Retinal pigment epithelial cell (primary cell): ENCODE measurements at regions not wholly inside any gene's neighbourhood (a gene's known extent, or its start where the extent isn't known, plus 50 kb on each side); places are given as distances from the start of the nearest gene placed in this dataset.
"Not testable (repeated sequence)": the region's sequence is repeated elsewhere in the genome, so short reads cannot be mapped to it uniquely, and the experiment has no call there.

Experiments used
- DNase-seq: peaks from one replicate; pipeline ENCODE4 v3.0.0-alpha.2; 2010; ENCODE audit warnings: low read depth
- H3K4me3 ChIP-seq: 2 replicates; pipeline ENCODE4 v1.5.1; 2011; ENCODE audit warnings: mild to moderate bottlenecking, low read length, control low read depth, moderate library complexity
- TF ChIP-seq, protein P1 (sequence below): conservative IDR thresholded peaks from 2 replicates; pipeline ENCODE4 v1.5.1; 2011; ENCODE audit warnings: low read depth, low read length, control low read depth, inconsistent platforms

DNA sequence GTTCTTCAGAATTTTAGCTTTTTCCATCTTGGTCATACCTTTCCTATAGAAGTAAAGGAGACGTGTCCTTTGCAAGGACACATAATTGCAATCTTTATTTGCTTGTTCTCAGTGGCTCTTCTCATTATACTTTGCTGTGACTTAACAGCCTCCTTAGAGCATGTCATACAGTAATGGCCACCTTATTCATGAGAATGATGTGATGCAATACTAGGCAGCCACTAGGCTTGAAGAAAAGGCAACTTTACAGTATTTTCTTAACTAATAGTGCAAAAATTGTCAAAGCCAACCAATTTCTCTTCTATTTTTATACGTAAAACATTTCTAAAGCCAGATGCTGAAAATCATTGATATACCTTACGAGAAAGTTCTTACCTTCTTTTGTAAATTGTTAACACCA, 1296.8 kb upstream of the EYS start:
- no peak for DNase-seq

DNA sequence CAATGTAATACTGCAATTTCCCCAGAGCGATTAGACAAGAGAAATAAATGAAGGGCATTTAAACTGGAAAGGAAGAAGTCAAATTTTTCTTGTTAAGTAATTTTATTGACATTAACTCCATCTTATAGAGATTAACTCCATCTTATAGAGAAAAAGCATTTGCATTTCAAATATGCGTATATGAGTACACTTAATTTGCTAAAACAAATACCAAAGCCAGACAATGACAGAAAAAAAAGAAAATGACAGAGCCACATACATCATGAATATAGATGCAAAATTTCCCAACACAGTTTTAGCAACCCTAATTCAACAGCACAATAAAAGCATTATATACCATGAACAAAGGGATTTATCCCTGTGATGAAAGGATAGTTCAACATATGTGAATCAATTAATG, 1293.1 kb upstream of the EYS start:
- TF ChIP-seq, protein P1, sequence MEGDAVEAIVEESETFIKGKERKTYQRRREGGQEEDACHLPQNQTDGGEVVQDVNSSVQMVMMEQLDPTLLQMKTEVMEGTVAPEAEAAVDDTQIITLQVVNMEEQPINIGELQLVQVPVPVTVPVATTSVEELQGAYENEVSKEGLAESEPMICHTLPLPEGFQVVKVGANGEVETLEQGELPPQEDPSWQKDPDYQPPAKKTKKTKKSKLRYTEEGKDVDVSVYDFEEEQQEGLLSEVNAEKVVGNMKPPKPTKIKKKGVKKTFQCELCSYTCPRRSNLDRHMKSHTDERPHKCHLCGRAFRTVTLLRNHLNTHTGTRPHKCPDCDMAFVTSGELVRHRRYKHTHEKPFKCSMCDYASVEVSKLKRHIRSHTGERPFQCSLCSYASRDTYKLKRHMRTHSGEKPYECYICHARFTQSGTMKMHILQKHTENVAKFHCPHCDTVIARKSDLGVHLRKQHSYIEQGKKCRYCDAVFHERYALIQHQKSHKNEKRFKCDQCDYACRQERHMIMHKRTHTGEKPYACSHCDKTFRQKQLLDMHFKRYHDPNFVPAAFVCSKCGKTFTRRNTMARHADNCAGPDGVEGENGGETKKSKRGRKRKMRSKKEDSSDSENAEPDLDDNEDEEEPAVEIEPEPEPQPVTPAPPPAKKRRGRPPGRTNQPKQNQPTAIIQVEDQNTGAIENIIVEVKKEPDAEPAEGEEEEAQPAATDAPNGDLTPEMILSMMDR, result no peak
- no peak for DNase-seq
- no peak overlapping the region for H3K4me3 ChIP-seq

More for the DNA sequence above, 1296.8 kb upstream of the EYS start:
- TF ChIP-seq, protein P1, result no peak
- no peak overlapping the region for H3K4me3 ChIP-seq

DNA sequence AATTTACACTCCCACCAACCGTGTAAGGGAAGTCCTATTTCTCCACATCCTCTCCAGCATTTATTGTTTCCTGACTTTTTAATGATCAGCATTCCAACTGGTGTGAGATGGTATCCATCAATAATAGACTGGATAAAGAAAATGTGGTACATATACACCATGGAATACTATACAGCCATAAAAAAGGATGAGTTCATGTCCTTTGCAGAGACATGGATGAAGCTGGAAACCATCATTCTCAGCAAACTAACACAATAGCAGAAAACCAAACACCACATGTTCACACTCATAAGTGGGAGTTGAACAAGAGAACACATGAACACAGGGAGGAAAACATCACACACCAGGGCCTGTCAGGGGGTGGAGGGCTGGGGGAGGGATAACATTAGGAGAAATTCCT, 1290.6 kb upstream of the EYS start:
- DNase-seq, H3K4me3 ChIP-seq: not testable (repeated sequence)

DNA sequence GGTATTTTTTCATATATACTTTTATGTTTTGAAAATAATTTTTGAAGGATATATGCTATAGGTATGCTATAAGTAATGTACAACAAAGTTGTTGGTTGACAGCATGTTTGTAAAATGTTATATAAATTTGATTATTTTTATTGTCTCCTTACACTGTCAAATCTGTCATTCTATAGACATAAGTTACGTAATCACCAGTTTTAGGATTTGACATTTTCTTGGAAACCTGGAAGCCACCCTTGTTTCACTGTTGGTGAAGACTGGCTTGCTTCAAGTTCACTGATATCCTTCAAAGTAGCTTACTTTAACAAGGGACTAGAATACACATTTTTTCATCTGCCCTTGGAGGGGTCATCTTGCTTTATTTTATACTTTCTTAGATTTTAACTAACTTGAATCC, 1288.6 kb upstream of the EYS start:
- TF ChIP-seq, protein P1, result no peak
- H3K4me3 ChIP-seq, result no peak overlapping the region
- DNase-seq, result no peak

DNA sequence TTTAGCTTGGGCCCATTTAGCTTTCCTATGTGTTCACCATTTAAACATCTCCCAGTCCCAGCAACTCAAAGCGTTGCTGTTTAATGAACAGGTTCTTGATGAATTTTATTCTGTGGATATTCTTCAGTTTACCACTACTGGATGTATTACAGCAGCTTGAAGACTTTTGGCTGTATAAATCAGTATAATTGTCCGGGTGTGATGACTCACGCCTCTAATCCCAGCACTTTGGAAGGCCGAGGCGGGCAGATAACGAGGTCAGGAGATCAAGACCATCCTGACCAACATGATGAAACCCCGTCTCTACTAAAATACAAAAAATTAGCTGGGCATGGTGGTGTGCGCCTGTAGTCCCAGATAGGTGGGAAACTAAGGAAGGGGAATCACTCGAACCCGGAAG, 1286.7 kb upstream of the EYS start:
- H3K4me3 ChIP-seq, DNase-seq: not testable (repeated sequence)

DNA sequence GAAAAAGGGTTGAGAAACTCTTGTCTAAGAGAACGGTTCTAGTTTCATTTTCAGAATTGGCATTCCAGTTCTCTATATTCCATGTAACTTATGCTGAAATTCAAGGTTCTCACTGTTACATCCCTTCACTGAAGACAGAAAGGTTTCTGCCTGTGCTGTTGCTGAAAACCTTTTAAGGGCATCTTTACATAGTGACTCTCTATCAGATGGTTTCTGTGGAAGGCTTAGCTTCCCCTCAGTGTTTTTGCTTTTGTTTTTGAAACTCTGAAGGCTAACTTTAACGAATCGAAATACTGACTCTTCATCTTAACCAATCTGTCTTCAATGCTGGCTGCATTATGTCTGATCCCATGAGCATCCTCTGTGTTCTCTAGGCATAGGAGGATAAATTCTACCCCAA, 1286.2 kb upstream of the EYS start:
- no peak for DNase-seq
- no peak overlapping the region for H3K4me3 ChIP-seq

DNA sequence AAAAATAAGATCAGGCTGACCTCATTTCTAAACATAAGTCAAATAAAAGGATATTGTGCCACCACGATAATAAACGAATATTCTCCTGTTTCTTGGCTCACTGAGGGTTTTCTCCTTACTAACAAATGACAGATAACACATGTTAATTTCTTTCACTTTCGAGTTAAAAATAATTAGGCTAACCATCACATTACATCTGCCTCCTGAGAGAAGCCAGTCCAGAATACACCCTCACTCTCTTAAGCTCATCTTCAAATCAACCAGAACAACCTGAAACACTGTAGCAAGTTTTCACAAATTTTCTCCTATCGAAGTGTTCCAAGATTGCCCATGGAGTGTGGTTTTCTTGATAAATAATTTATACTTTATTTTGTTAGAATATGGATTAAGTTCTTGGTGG, 1285.6 kb upstream of the EYS start:
- no peak for DNase-seq
- no peak overlapping the region for H3K4me3 ChIP-seq
- TF ChIP-seq, protein P1, result no peak

More for the DNA sequence above, 1286.2 kb upstream of the EYS start:
- TF ChIP-seq, protein P1, result no peak

DNA sequence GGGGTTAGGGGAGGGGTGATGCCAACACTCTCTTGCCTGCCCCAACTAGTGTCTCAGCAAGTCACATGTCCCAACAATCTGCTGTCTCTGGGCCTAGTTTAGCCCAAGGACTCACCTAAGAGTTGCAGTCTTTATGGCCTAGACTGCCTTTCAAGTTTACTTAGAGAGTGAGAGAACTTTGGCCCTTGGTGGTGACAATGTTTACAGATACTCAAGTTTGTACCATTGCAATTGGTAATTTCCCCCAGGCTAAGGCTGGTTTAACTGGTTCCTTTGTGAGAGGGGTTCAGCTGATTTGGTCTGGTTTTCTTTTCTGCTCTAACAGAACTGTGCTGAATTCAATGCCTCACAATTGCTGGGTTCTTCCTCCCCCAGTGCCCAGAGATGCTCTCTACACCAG, 1279.9 kb upstream of the EYS start:
- TF ChIP-seq, protein P1, result no peak
- DNase-seq, result no peak

More for the DNA sequence above, 1279.9 kb upstream of the EYS start:
- H3K4me3 ChIP-seq, result no peak overlapping the region
